ENCODE measurements at regions not wholly inside any gene's neighbourhood (a gene's known extent, or its start where the extent isn't known, plus 50 kb on each side); places are given as distances from the start of the nearest gene placed in this dataset.
A peak's percentile ranks its signal among the peaks of the same experiment; 100 is the strongest.
"Not testable (repeated sequence)": the region's sequence is repeated elsewhere in the genome, so short reads cannot be mapped to it uniquely, and the experiment has no call there.

- H3K4me3 ChIP-seq (ENCODE audit: low read depth, low read length) = no peak overlapping the region
- no peak for DNase-seq (ENCODE audit: low read depth, low spot score)
- TF ChIP-seq CTCF (IDR thresholded peaks at IDR 0.05; ENCODE audit: low read depth, low read length) = no peak
- in situ Hi-C loops (cut with HindIII; ENCODE audit: low sequenced_read_pairs) = no loop called here
Measured at GRCh38 chr16:54879681-54880080, 51.0 kb upstream of the IRX5 start.

DNA sequence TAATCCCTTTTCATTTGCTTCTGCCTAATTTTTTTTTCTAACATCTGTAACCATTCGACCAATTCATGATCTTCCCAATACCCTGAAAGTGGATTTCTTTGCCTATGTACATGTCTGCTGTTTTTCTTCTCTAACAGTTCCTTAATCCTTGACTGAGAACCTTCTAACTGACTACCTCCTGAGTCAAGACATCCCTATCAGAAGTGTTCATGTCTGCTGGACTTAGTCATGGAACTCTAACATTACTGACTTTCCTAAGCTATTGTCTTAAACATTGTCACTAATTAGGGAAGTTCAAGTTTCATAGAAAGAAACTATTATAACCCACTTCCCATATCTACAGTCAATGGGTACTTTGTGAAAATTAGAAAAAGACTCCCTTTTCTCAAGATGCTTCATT is 52.4 kb upstream of the IRX5 start:
- TF ChIP-seq CTCF (IDR thresholded peaks at IDR 0.05; ENCODE audit: low read depth, low read length) = no peak
- no peak overlapping the region for H3K4me3 ChIP-seq (ENCODE audit: low read depth, low read length)
- no peak for DNase-seq (ENCODE audit: low read depth, low spot score)
- in situ Hi-C loops (cut with HindIII; ENCODE audit: low sequenced_read_pairs) = no loop called here

DNA sequence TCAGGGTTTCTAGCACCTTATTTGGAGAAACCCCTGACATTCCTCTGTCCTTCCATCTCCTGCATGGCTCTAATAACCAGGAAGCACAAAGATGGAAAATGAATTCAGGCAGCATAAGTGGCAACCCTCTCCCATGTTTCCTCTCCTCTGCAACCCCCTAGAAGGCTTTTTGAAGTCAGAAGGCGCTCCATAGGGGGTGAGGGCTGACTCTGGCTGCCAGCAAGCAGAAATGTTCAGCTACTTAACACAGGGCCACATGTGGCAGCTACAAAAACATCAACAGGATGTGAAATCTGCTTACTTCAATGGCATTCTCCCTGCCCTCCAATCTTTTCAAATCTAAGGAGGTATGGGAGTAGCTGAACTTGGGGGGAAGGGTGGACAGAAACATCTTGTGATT is 55.2 kb upstream of the IRX5 start:
- TF ChIP-seq CTCF (IDR thresholded peaks at IDR 0.05; ENCODE audit: low read depth, low read length) = no peak
- no peak overlapping the region for H3K4me3 ChIP-seq (ENCODE audit: low read depth, low read length)
- peak; percentile 2 for DNase-seq (ENCODE audit: low read depth, low spot score)
- in situ Hi-C loops (cut with HindIII; ENCODE audit: low sequenced_read_pairs) = no loop called here

GRCh38 chr16:54873716-54874373 is 56.8 kb upstream of the IRX5 start:
- in situ Hi-C loops (cut with HindIII; ENCODE audit: low sequenced_read_pairs); H3K4me3 ChIP-seq (ENCODE audit: low read depth, low read length); DNase-seq (ENCODE audit: low read depth, low spot score): not testable (repeated sequence)

DNA sequence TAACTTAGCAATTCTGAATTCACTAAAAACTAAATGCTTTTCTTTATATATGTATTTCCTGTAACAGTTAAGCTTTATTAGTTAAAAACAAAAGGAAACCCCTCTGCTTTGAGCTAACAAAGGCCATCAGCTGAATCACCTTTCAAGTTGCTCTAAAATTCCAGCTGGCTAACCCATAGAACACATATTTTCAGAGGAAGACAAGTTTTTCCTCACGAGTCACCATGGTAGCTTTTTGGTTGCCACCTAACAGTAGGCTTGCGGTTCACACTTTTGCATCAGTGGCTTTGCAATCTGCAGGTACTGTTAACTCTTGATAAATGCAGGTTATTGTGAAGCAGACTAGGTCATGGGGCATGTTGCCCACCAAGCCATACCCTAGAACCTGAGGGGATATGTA is 57.6 kb upstream of the IRX5 start:
- in situ Hi-C loops (cut with HindIII; ENCODE audit: low sequenced_read_pairs) = no loop called here
- DNase-seq (ENCODE audit: low read depth, low spot score) = peak; percentile 56
- TF ChIP-seq CTCF (IDR thresholded peaks at IDR 0.05; ENCODE audit: low read depth, low read length) = no peak
- H3K4me3 ChIP-seq (ENCODE audit: low read depth, low read length) = no peak overlapping the region

GRCh38 chr16:54870151-54870550 is 60.5 kb upstream of the IRX5 start:
- TF ChIP-seq CTCF (IDR thresholded peaks at IDR 0.05; ENCODE audit: low read depth, low read length) = no peak
- in situ Hi-C loops (cut with HindIII; ENCODE audit: low sequenced_read_pairs) = no loop called here
- no peak overlapping the region for H3K4me3 ChIP-seq (ENCODE audit: low read depth, low read length)
- DNase-seq (ENCODE audit: low read depth, low spot score) = no peak

- TF ChIP-seq CTCF (IDR thresholded peaks at IDR 0.05; ENCODE audit: low read depth, low read length) = no peak
- in situ Hi-C loops (cut with HindIII; ENCODE audit: low sequenced_read_pairs) = no loop called here
- no peak for DNase-seq (ENCODE audit: low read depth, low spot score)
- H3K4me3 ChIP-seq (ENCODE audit: low read depth, low read length) = no peak overlapping the region
Measured at GRCh38 chr16:54867302-54867832, 63.3 kb upstream of the IRX5 start.

All from astrocyte of the spinal cord (primary cell).